ENCODE measurements at regions not wholly inside any gene's neighbourhood (a gene's known extent, or its start where the extent isn't known, plus 50 kb on each side); places are given as distances from the start of the nearest gene placed in this dataset.
"Not testable (repeated sequence)": the region's sequence is repeated elsewhere in the genome, so short reads cannot be mapped to it uniquely, and the experiment has no call there.

DNA sequence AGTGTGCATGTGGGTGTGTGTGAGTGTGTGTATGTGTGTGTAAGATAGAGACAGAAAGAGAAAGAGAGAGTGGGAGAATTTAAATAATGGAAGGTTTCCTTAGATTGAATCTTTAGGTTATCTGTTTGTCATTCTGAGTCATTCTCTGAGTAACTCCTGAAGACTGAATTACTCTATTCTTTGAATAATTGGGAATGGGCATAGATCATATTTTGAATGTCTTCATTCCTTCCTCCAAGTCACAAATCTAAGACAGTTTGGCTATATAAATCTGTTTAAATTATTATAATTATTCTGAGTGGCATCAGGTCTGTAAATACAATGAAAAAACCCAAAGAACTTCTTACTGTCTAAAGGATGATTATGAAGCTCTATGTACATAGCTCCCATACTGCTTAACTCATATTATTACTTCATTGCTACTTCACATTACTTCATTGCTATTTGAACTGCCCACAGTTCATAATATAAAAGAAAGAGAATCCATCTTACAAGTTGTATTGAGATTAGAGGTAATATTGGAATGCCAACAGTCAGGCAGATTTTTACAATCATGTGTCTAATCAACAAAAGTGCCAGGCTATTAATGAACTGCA, 346.6 kb upstream of the CCDC179 start:
- Histone ChIP-seq H3K9ac (ENCODE audit: low read depth, low read length) (no peak overlapping the region), H3K9me3 (ENCODE audit: insufficient read depth, low read depth, low read length) (peaks cover 24% of the 10 kb centered on the region), H3K4me1 (ENCODE audit: insufficient read depth, low read length) (no peaks in the 10 kb centered on the region), H3K36me3 (ENCODE audit: insufficient read depth, low read length) (no peaks in the 10 kb centered on the region), H3K4me3 (ENCODE audit: low read length) (no peak overlapping the region), H3K27me3 (ENCODE audit: insufficient read depth, low read length) (no peaks in the 10 kb centered on the region), H3K27ac (ENCODE audit: low read depth, low read length) (no peak overlapping the region)

DNA sequence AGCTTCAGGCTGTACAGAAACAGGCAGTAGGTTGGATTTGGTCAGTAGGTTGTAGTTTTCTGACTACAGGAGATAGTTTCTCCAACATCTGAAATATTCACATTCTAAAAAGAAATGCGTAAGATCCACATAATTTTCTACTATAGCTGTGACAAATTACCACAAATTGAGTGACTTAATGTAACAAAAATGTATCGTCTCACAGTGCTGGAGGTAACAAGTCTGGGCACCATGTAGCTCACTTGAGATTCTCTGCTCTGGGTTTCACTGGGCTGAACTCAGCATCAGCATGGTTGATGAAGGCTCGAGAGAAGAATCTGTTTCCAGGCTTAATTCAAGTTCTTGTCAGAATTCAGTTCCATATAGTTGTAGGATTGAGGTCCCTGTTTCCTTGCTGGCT, 350.9 kb upstream of the CCDC179 start:
- H3K27me3 ChIP-seq (ENCODE audit: insufficient read depth, low read length): no peaks in the 10 kb centered on the region
- H3K9ac ChIP-seq (ENCODE audit: low read depth, low read length): no peak overlapping the region
- no peaks in the 10 kb centered on the region for H3K36me3 ChIP-seq (ENCODE audit: insufficient read depth, low read length)
- 97% methylated on average over 3 of the region's 3 CpGs for WGBS
- H3K4me3 ChIP-seq (ENCODE audit: low read length): no peak overlapping the region
- H3K27ac ChIP-seq (ENCODE audit: low read depth, low read length): no peak overlapping the region
- H3K4me1 ChIP-seq (ENCODE audit: insufficient read depth, low read length): no peaks in the 10 kb centered on the region
- H3K9me3 ChIP-seq (ENCODE audit: insufficient read depth, low read depth, low read length): no peaks in the 10 kb centered on the region

DNA sequence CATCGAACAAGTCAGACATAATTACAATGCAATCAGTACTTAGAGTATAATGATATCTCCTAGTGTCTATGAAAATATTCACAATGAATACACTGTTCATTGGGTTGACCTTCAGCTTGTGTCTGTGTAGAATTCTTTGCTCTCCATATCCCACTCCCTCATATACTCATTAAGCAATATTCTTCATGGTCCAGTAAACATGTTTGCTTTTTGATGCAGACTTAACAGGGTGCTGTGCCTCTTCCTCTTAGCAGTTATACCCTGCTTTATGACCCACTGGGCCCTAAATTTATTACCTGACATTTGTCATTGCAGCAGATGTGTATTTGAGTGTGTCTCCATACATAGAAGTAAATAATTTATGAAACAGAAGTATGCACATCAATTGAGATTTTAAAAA, 352.5 kb upstream of the CCDC179 start:
- Histone ChIP-seq H3K9ac (ENCODE audit: low read depth, low read length) (no peak overlapping the region), H3K36me3 (ENCODE audit: insufficient read depth, low read length) (no peaks in the 10 kb centered on the region), H3K27ac (ENCODE audit: low read depth, low read length) (no peak overlapping the region), H3K27me3 (ENCODE audit: insufficient read depth, low read length) (no peaks in the 10 kb centered on the region), H3K4me1 (ENCODE audit: insufficient read depth, low read length) (no peaks in the 10 kb centered on the region), H3K9me3 (ENCODE audit: insufficient read depth, low read depth, low read length) (no peaks in the 10 kb centered on the region), H3K4me3 (ENCODE audit: low read length) (no peak overlapping the region)
- no CpG with 5 or more reads among the region's 1 CpG for WGBS

DNA sequence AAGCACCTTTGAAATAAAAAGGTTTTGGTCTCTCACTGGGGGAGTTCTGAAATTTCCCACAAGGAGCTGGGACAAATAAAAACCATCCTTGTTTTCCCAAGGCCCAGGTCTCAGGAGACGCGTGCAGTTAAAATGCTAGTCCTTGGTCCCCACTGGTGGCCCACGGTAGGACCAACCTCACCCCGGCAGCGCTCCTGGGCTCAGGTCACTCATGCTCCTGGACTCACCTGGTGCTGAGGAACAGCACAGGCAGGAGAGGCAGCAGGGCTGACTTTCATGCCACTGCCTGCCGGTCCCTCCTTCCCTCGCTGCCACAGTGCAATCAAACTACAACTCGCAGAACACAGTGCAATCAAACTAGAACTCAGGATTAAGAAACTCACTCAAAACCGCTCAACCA, 356.8 kb upstream of the CCDC179 start:
- WGBS: 88% methylated on average over 9 of the region's 9 CpGs
- Histone ChIP-seq H3K4me1 (ENCODE audit: insufficient read depth, low read length) (no peaks in the 10 kb centered on the region), H3K9ac (ENCODE audit: low read depth, low read length) (no peak overlapping the region), H3K36me3 (ENCODE audit: insufficient read depth, low read length) (no peaks in the 10 kb centered on the region), H3K9me3 (ENCODE audit: insufficient read depth, low read depth, low read length) (no peaks in the 10 kb centered on the region), H3K4me3 (ENCODE audit: low read length) (no peak overlapping the region), H3K27ac (ENCODE audit: low read depth, low read length) (no peak overlapping the region), H3K27me3 (ENCODE audit: insufficient read depth, low read length) (no peaks in the 10 kb centered on the region)

DNA sequence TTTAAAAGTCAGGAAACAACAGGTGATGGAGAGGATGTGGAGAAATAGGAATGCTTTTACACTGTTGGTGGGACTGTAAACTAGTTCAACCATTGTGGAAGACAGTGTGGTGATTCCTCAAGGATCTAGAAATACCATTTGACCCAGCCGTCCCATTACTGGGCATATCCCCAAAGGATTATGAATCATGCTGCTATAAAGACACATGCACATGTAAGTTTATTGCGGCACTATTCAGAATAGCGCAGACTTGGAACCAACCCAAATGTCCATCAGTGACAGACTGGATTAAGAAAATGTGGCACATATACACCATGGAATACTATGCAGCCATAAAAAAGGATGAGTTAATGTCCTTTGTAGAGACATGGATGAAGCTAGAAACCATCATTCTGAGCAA, 359.8 kb upstream of the CCDC179 start:
- not testable (repeated sequence) for H3K4me1 ChIP-seq (ENCODE audit: insufficient read depth, low read length); H3K36me3 ChIP-seq (ENCODE audit: insufficient read depth, low read length)
- WGBS: 84% methylated on average over 3 of the region's 3 CpGs

DNA sequence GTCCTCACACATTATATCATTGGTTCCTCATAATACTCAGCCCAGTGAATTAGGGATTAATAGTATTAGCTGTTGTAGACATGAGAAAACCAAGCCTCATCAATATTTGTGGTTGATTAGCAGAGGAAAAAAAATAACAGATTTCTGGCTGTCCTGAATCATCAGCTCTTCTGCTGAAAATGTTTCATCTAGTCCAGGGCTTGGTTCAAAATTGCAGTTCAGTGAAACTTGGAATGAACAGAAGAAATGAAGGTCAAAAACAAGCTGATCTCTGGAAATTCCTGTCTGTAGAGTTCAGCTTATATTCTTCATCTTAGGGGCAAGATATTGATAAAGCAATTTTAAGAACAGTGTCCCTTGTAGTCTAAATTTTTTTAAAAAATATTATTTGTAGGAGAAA, 361.1 kb upstream of the CCDC179 start:
- H3K4me3 ChIP-seq (ENCODE audit: low read length): no peak overlapping the region
- H3K27me3 ChIP-seq (ENCODE audit: insufficient read depth, low read length): no peaks in the 10 kb centered on the region
- no peaks in the 10 kb centered on the region for H3K9me3 ChIP-seq (ENCODE audit: insufficient read depth, low read depth, low read length)
- H3K27ac ChIP-seq (ENCODE audit: low read depth, low read length): no peak overlapping the region
- H3K9ac ChIP-seq (ENCODE audit: low read depth, low read length): no peak overlapping the region
- H3K4me1 ChIP-seq (ENCODE audit: insufficient read depth, low read length): no peaks in the 10 kb centered on the region
- H3K36me3 ChIP-seq (ENCODE audit: insufficient read depth, low read length): no peaks in the 10 kb centered on the region

More for the DNA sequence above, 359.8 kb upstream of the CCDC179 start:
- H3K9ac ChIP-seq (ENCODE audit: low read depth, low read length); H3K4me3 ChIP-seq (ENCODE audit: low read length); H3K27ac ChIP-seq (ENCODE audit: low read depth, low read length); H3K27me3 ChIP-seq (ENCODE audit: insufficient read depth, low read length); H3K9me3 ChIP-seq (ENCODE audit: insufficient read depth, low read depth, low read length): not testable (repeated sequence)

DNA sequence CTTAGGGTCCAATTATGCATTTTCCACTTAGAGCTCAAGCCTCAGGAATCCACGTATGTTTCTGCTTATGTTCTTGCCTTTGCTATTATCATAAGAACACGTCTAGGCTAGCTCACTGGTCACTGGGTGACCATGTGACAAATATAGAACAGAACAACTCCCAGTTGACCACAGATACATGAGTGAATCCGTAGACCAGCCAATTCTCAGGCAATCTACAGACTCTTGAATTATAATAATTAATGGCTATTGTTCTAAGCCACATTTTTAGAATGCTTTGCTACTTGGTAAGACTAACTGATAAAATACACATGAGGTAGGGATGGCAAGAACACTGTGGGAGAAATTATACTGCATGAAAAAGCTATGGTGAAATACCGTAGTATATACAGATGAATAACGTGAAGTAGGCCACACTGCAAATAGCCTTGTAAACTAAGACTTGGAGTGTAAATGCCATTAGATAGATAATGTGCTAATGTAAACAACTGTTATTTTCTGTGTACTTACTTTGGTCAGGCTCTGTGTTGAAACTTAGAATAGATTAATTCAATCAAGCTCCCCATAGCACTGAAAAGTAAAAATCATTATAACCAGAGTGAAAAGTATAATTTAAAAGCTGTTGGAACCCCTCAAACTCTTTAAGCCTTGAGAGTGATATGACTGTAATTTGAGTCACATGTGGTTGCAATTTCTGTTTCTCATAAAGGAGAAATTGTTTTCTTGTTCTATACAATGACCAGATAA, 366.2 kb upstream of the CCDC179 start:
- Histone ChIP-seq H3K9ac (ENCODE audit: low read depth, low read length) (no peak overlapping the region), H3K27ac (ENCODE audit: low read depth, low read length) (no peak overlapping the region), H3K4me1 (ENCODE audit: insufficient read depth, low read length) (no peaks in the 10 kb centered on the region), H3K4me3 (ENCODE audit: low read length) (no peak overlapping the region), H3K9me3 (ENCODE audit: insufficient read depth, low read depth, low read length) (no peaks in the 10 kb centered on the region), H3K27me3 (ENCODE audit: insufficient read depth, low read length) (no peaks in the 10 kb centered on the region), H3K36me3 (ENCODE audit: insufficient read depth, low read length) (no peaks in the 10 kb centered on the region)
- 94% methylated on average over 4 of the region's 5 CpGs for WGBS

DNA sequence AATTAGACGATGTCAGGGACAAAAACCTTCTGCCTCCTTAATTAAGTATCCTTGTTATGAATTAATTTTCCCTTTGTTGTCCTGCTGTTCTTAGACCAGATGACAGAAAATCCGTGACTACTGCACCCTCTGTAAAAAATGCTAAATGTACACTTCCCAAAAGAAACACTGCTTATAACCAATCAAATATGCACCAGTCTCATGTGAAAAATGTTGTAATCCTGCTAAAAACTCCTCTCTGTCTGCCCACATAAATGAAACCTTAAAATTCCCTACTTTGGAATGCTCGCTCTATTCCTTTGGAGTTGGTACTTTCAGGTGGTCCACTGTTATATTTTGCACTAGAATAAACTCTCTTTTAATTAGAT, 366.8 kb upstream of the CCDC179 start:
- no peaks in the 10 kb centered on the region for H3K9me3 ChIP-seq (ENCODE audit: insufficient read depth, low read depth, low read length)
- 0% methylated on average over 1 of the region's 3 CpGs for WGBS
- H3K27ac ChIP-seq (ENCODE audit: low read depth, low read length): no peak overlapping the region
- peaks cover 3% of the 10 kb centered on the region; the same call in 1 of the 2 replicates for H3K4me1 ChIP-seq (ENCODE audit: insufficient read depth, low read length)
- no peak overlapping the region for H3K9ac ChIP-seq (ENCODE audit: low read depth, low read length)
- H3K36me3 ChIP-seq (ENCODE audit: insufficient read depth, low read length): no peaks in the 10 kb centered on the region
- H3K27me3 ChIP-seq (ENCODE audit: insufficient read depth, low read length): no peaks in the 10 kb centered on the region
- H3K4me3 ChIP-seq (ENCODE audit: low read length): no peak overlapping the region

DNA sequence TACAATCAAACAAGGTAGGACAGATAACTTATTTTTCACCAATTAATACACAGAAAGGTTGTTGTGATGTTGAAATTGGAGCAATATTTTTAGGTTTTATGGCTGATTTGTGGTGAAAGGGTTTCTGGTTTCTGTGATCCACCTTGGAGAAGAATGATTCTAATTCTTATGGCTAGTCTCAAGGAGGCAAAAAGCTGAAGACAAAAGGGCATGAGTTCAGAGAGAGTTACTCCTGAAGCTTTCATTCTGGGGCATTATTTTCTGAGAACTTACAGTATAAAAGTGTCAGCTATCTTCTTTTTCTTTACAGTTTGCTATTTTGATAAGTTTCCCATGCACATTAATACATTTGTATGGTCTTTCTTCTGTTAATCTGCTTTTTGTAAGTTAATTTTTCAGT, 372.4 kb upstream of the CCDC179 start:
- H3K36me3 ChIP-seq (ENCODE audit: insufficient read depth, low read length): no peaks in the 10 kb centered on the region
- H3K9me3 ChIP-seq (ENCODE audit: insufficient read depth, low read depth, low read length): no peaks in the 10 kb centered on the region
- no peaks in the 10 kb centered on the region for H3K27me3 ChIP-seq (ENCODE audit: insufficient read depth, low read length)
- no peak overlapping the region for H3K27ac ChIP-seq (ENCODE audit: low read depth, low read length)
- H3K4me3 ChIP-seq (ENCODE audit: low read length): no peak overlapping the region
- H3K4me1 ChIP-seq (ENCODE audit: insufficient read depth, low read length): peaks cover 3% of the 10 kb centered on the region; the same call in 1 of the 2 replicates
- no peak overlapping the region for H3K9ac ChIP-seq (ENCODE audit: low read depth, low read length)

DNA sequence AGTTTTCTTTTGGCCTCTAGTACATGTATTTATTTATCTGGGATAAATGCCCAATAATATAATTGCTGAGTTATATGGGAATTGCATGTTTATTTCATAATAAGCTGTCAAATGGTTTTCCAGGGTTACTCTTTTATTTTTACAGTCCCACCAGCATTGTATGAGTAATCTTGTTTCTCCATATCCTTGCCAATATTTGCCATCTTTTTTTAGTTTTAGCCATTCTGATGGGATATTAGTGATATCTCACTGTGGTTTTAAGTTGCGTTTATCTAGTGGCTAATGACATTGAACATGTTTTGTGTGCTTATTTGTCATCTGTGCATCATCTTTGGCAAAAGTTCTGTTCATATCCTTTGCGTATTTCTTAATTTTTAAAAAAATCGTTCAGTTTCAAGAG, 372.8 kb upstream of the CCDC179 start:
- whole genome bisulfite sequencing: 99% methylated on average over 3 of the region's 3 CpGs
- H3K9ac ChIP-seq (ENCODE audit: low read depth, low read length): no peak overlapping the region
- no peaks in the 10 kb centered on the region for H3K36me3 ChIP-seq (ENCODE audit: insufficient read depth, low read length)
- H3K4me3 ChIP-seq (ENCODE audit: low read length): no peak overlapping the region
- peaks cover 3% of the 10 kb centered on the region; the same call in 1 of the 2 replicates for H3K4me1 ChIP-seq (ENCODE audit: insufficient read depth, low read length)
- no peaks in the 10 kb centered on the region for H3K27me3 ChIP-seq (ENCODE audit: insufficient read depth, low read length)
- H3K9me3 ChIP-seq (ENCODE audit: insufficient read depth, low read depth, low read length): no peaks in the 10 kb centered on the region
- no peak overlapping the region for H3K27ac ChIP-seq (ENCODE audit: low read depth, low read length)

DNA sequence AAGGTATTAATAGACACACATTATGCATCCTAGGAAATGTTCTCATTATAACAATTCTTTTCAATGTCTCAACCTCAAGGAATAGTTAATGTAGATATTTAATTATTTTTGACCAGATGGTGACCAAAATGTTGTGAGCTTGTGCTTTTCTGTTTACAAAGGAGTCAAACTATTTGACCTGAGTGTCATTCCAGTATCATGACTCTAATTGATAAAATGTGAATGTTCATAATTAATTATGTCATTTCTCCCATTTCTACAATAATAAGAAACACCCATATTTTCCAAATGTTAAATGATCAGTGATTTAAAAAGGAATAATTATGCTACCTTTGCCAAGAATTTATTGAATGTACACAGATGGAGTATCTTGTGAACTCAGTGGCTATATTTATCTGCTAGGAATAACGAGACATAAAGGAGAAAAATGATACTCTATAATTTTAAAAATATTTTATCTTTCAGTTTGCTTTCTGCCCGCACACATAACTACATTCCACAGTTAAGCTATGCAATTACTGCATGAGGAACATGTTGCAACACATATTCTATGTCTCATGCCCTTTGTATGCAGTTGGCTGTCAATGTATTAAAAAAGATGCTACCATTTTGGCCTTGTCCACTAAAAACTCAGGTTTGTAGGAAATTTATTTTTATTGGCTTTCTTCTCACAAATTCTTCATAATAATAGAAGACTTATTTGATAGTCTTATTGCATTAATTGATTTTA, 376.7 kb upstream of the CCDC179 start:
- H3K27ac ChIP-seq (ENCODE audit: low read depth, low read length): no peak overlapping the region
- 100% methylated on average over 1 of the region's 2 CpGs for WGBS
- no peak overlapping the region for H3K9ac ChIP-seq (ENCODE audit: low read depth, low read length)
- H3K9me3 ChIP-seq (ENCODE audit: insufficient read depth, low read depth, low read length): no peaks in the 10 kb centered on the region
- no peaks in the 10 kb centered on the region for H3K27me3 ChIP-seq (ENCODE audit: insufficient read depth, low read length)
- H3K4me3 ChIP-seq (ENCODE audit: low read length): no peak overlapping the region
- peaks cover under 1% of the 10 kb centered on the region; the same call in 1 of the 2 replicates for H3K4me1 ChIP-seq (ENCODE audit: insufficient read depth, low read length)
- no peaks in the 10 kb centered on the region for H3K36me3 ChIP-seq (ENCODE audit: insufficient read depth, low read length)
